ENCODE measurements at regions not wholly inside any gene's neighbourhood (a gene's known extent, or its start where the extent isn't known, plus 50 kb on each side); places are given as distances from the start of the nearest gene placed in this dataset.

- no peaks in the 10 kb centered on the region for H3K27me3 Mint-ChIP-seq (ENCODE audit: unreplicated experiment)
- no peak overlapping the region for H3K4me3 Mint-ChIP-seq (ENCODE audit: unreplicated experiment)
- no peaks in the 10 kb centered on the region for H3K36me3 Mint-ChIP-seq (ENCODE audit: unreplicated experiment)
- H3K9me3 Mint-ChIP-seq (ENCODE audit: unreplicated experiment) = no peaks in the 10 kb centered on the region
- TF ChIP-seq, protein P1, sequence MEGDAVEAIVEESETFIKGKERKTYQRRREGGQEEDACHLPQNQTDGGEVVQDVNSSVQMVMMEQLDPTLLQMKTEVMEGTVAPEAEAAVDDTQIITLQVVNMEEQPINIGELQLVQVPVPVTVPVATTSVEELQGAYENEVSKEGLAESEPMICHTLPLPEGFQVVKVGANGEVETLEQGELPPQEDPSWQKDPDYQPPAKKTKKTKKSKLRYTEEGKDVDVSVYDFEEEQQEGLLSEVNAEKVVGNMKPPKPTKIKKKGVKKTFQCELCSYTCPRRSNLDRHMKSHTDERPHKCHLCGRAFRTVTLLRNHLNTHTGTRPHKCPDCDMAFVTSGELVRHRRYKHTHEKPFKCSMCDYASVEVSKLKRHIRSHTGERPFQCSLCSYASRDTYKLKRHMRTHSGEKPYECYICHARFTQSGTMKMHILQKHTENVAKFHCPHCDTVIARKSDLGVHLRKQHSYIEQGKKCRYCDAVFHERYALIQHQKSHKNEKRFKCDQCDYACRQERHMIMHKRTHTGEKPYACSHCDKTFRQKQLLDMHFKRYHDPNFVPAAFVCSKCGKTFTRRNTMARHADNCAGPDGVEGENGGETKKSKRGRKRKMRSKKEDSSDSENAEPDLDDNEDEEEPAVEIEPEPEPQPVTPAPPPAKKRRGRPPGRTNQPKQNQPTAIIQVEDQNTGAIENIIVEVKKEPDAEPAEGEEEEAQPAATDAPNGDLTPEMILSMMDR (IDR thresholded peaks at IDR 0.05; ENCODE audit: partially characterized antibody, unreplicated experiment) = no peak
- no peak overlapping the region for H3K27ac Mint-ChIP-seq (ENCODE audit: unreplicated experiment)
- H3K4me1 Mint-ChIP-seq (ENCODE audit: low read depth, unreplicated experiment) = no peaks in the 10 kb centered on the region
- DNase-seq = no peak
Observed at GRCh38 chr9:28741459-28741858, 1168.2 kb upstream of the C9orf72 start.

GRCh38 chr9:28747351-28747985 lies 1174.2 kb upstream of the C9orf72 start:
- Mint-ChIP-seq H3K27me3 (ENCODE audit: unreplicated experiment) (no peaks in the 10 kb centered on the region), H3K9me3 (ENCODE audit: unreplicated experiment) (no peaks in the 10 kb centered on the region), H3K4me3 (ENCODE audit: unreplicated experiment) (no peak overlapping the region), H3K36me3 (ENCODE audit: unreplicated experiment) (no peaks in the 10 kb centered on the region), H3K27ac (ENCODE audit: unreplicated experiment) (no peak overlapping the region), H3K4me1 (ENCODE audit: low read depth, unreplicated experiment) (no peaks in the 10 kb centered on the region)
- TF ChIP-seq, protein P1 (IDR thresholded peaks at IDR 0.05; ENCODE audit: partially characterized antibody, unreplicated experiment) = no peak
- DNase-seq = no peak

- no peaks in the 10 kb centered on the region for H3K4me1 Mint-ChIP-seq (ENCODE audit: low read depth, unreplicated experiment)
- H3K4me3 Mint-ChIP-seq (ENCODE audit: unreplicated experiment) = no peak overlapping the region
- H3K27me3 Mint-ChIP-seq (ENCODE audit: unreplicated experiment) = peaks cover 2% of the 10 kb centered on the region
- no peak overlapping the region for H3K27ac Mint-ChIP-seq (ENCODE audit: unreplicated experiment)
- TF ChIP-seq, protein P1 (IDR thresholded peaks at IDR 0.05; ENCODE audit: partially characterized antibody, unreplicated experiment) = no peak
- no peaks in the 10 kb centered on the region for H3K36me3 Mint-ChIP-seq (ENCODE audit: unreplicated experiment)
- H3K9me3 Mint-ChIP-seq (ENCODE audit: unreplicated experiment) = no peaks in the 10 kb centered on the region
- DNase-seq = no peak
Observed at GRCh38 chr9:28750136-28750535, 1176.9 kb upstream of the C9orf72 start.

DNA sequence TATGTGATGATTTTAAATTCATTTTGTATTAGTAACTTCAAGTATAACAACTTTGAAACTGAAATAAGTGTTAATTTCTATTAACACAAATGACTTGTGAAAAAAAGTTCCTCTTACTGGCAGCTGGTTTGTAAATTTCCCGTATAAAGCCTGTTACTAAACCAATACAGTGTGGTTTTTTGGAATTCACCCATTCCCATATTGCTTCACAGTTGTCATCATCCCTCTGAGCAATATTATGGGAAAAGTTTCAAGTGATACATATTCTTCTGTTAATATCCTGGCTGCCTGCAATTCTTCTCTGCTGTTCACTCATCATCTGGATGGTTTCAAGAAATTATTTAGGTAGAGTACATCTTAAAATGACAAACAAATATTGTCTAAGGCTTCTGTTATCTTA lies 1185.1 kb upstream of the C9orf72 start:
- Mint-ChIP-seq H3K27ac (ENCODE audit: unreplicated experiment) (no peak overlapping the region), H3K4me1 (ENCODE audit: low read depth, unreplicated experiment) (no peaks in the 10 kb centered on the region), H3K27me3 (ENCODE audit: unreplicated experiment) (peaks cover 2% of the 10 kb centered on the region), H3K9me3 (ENCODE audit: unreplicated experiment) (peaks cover 4% of the 10 kb centered on the region), H3K4me3 (ENCODE audit: unreplicated experiment) (no peak overlapping the region), H3K36me3 (ENCODE audit: unreplicated experiment) (no peaks in the 10 kb centered on the region)
- TF ChIP-seq, protein P1 (IDR thresholded peaks at IDR 0.05; ENCODE audit: partially characterized antibody, unreplicated experiment) = no peak
- DNase-seq = no peak

DNA sequence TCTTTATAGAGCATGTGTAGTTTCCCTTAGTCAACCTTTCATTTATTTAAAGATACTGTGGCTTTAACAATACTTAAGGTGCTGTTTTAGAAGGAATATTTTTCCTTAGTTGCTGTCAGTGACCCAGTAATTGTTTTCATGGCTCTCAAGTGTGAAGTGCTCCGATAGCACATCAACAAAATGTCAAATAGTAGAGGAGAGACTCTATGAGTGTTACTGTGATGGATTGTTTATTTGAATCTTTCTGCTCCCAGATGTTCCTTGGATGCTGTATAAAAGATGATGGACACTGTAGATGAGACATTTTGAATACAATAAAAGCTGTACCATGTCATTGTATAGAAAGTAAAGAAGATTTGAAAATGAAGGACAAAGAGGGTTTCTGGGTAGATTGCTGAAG lies 1185.7 kb upstream of the C9orf72 start:
- TF ChIP-seq, protein P1 (IDR thresholded peaks at IDR 0.05; ENCODE audit: partially characterized antibody, unreplicated experiment) = no peak
- no peaks in the 10 kb centered on the region for H3K36me3 Mint-ChIP-seq (ENCODE audit: unreplicated experiment)
- H3K27ac Mint-ChIP-seq (ENCODE audit: unreplicated experiment) = no peak overlapping the region
- H3K27me3 Mint-ChIP-seq (ENCODE audit: unreplicated experiment) = peaks cover 2% of the 10 kb centered on the region
- DNase-seq = no peak
- H3K9me3 Mint-ChIP-seq (ENCODE audit: unreplicated experiment) = peaks cover 4% of the 10 kb centered on the region
- H3K4me1 Mint-ChIP-seq (ENCODE audit: low read depth, unreplicated experiment) = no peaks in the 10 kb centered on the region
- H3K4me3 Mint-ChIP-seq (ENCODE audit: unreplicated experiment) = no peak overlapping the region
